GM23248 (cell line): ENCODE measurements at regions not wholly inside any gene's neighbourhood (a gene's known extent, or its start where the extent isn't known, plus 50 kb on each side); places are given as distances from the start of the nearest gene placed in this dataset.

Experiments used
- EZH2 ChIP-seq: fragments of 200-600 bp; sonication (generic); IDR thresholded peaks from 2 replicates; pipeline ENCODE4 v1.6.1; 2018; ENCODE audit warnings: antibody characterized with exemption, mild to moderate bottlenecking; ENCODE audit not compliant: insufficient read depth, poor library complexity, severe bottlenecking
- EZH2phosphoT487 ChIP-seq: fragments of 200-600 bp; sonication (generic); IDR thresholded peaks from 2 replicates; pipeline ENCODE4 v1.6.1; 2018; ENCODE audit warnings: antibody characterized with exemption, moderate library complexity, mild to moderate bottlenecking, low read depth; ENCODE audit not compliant: insufficient read depth

DNA sequence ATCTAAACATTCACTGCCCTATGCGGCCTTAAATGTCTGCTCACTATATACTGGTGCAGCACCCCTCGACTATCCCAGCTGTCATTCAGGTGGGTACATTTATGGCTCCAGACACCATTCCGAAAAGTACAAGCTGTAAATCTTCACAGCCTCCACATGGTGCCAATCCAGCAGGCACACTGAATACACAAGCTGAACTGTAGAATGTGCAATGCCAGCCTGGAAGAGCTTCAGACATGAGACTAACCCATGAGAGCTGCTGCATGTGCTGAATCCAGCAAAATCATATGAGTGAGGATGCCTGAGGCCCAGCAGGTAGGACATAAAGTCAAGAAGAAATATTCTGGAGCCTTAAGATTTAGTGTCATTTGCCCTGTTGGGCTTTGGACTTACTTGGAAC lies 483.8 kb upstream of the GRIA1 start:
- no peak for TF ChIP-seq EZH2
- TF ChIP-seq EZH2phosphoT487 = no peak
